ENCODE measurements at regions not wholly inside any gene's neighbourhood (a gene's known extent, or its start where the extent isn't known, plus 50 kb on each side); places are given as distances from the start of the nearest gene placed in this dataset.

DNA sequence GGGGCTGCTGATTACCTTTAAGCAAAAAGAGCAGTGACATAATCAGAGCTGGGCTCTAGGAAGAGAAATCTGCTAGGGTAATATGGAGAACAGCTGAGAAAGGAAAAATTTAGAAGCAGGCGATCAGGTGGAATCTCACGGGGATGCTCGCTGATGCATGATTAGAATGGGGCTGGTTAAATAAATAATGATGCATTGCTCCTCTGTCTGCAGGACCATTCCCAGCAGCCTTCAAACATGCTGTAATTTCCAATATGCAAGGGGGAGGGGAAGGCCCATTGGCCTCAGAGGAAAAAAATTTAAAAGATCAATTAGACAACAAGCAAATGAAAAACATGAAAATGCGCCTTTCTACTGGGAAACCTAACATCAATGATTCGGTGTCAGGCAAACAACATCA, 65.6 kb upstream of the C10orf90 start:
- CTCF ChIA-PET: no interaction called here
- dilution Hi-C loops (cut with HindIII; ENCODE audit: low sequenced_read_pairs, unreplicated experiment): no loop called here
- POLR2A ChIA-PET (ENCODE audit: unreplicated experiment): no interaction called here

More for the DNA sequence above, 65.6 kb upstream of the C10orf90 start:
- no peak for TF ChIP-seq SMC3 (IDR thresholded peaks at IDR 0.05; ENCODE audit: low read depth, low read length)
- no peak for TF ChIP-seq CEBPB (IDR thresholded peaks at IDR 0.05; ENCODE audit: low read depth, low read length)
- no peak for TF ChIP-seq BHLHE40 (IDR thresholded peaks at IDR 0.05; ENCODE audit: low read depth, low read length)
- no peak for TF ChIP-seq CHD1 (IDR thresholded peaks at IDR 0.05; ENCODE audit: low read depth, low read length)
- TF ChIP-seq ELK1 (IDR thresholded peaks at IDR 0.05; ENCODE audit: borderline replicate concordance, low read depth, low read length): no peak
- TF ChIP-seq CTCF (conservative IDR thresholded peaks at IDR 0.05; ENCODE audit: low read depth, low read length): no peak
- no peak for TF ChIP-seq MAZ (IDR thresholded peaks at IDR 0.05; ENCODE audit: borderline replicate concordance, low read depth, low read length)
- no peak for TF ChIP-seq RCOR1 (IDR thresholded peaks at IDR 0.05; ENCODE audit: insufficient replicate concordance, low read length)
- no peak for TF ChIP-seq MXI1 (IDR thresholded peaks at IDR 0.05; ENCODE audit: borderline replicate concordance, low read depth, low read length)
- no peak for TF ChIP-seq POLR2A (IDR thresholded peaks at IDR 0.05; ENCODE audit: low read depth, low read length)
- no peak for TF ChIP-seq MAFK (IDR thresholded peaks at IDR 0.05; ENCODE audit: low read depth, low read length)
- TF ChIP-seq NFE2L2 (IDR thresholded peaks at IDR 0.05; ENCODE audit: low read depth, low read length): no peak
- TF ChIP-seq RFX5 (IDR thresholded peaks at IDR 0.05; ENCODE audit: low read depth, low read length): no peak
- TF ChIP-seq FOS (IDR thresholded peaks at IDR 0.05; ENCODE audit: low read depth, low read length): no peak
- no peak for TF ChIP-seq RAD21 (IDR thresholded peaks at IDR 0.05; ENCODE audit: low read length)
- TF ChIP-seq, protein P1, sequence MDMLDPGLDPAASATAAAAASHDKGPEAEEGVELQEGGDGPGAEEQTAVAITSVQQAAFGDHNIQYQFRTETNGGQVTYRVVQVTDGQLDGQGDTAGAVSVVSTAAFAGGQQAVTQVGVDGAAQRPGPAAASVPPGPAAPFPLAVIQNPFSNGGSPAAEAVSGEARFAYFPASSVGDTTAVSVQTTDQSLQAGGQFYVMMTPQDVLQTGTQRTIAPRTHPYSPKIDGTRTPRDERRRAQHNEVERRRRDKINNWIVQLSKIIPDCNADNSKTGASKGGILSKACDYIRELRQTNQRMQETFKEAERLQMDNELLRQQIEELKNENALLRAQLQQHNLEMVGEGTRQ (IDR thresholded peaks at IDR 0.05; ENCODE audit: low read depth, low read length): no peak
- Histone ChIP-seq H4K91ac (ENCODE audit: insufficient read depth, low read depth, low read length) (no peak overlapping the region), H3K79me1 (ENCODE audit: low read depth in 1 of 2, low read length in 2 of 2) (no peaks in the 10 kb centered on the region), H3K27ac (ENCODE audit: insufficient read depth, low read length) (no peak overlapping the region), H3K56ac (ENCODE audit: extremely low read depth, insufficient read depth, low read length) (no peak overlapping the region), H2BK20ac (ENCODE audit: low read depth, low read length) (no peak overlapping the region), H2BK120ac (ENCODE audit: low read depth, low read length) (no peak overlapping the region), H2AFZ (replicated peaks; ENCODE audit: low read length, poor library complexity) (no peak overlapping the region), H3K9me3 (ENCODE audit: control insufficient read depth, insufficient read depth, low read length) (no peaks in the 10 kb centered on the region), H3K9me1 (ENCODE audit: insufficient read depth, low read length) (no peaks in the 10 kb centered on the region), H3K4me2 (ENCODE audit: low read depth, low read length) (no peak overlapping the region), H4K5ac (ENCODE audit: low read depth, low read length) (no peak overlapping the region), H2AK9ac (replicated peaks; ENCODE audit: low read depth, low read length, poor library complexity) (no peak overlapping the region), H3K14ac (replicated peaks; ENCODE audit: low read depth, low read length) (no peak overlapping the region), H4K20me1 (ENCODE audit: insufficient read depth, low read length) (no peaks in the 10 kb centered on the region), H3K4me1 (ENCODE audit: control insufficient read depth, insufficient read depth, low read length) (no peaks in the 10 kb centered on the region), H3K23ac (ENCODE audit: low read depth, low read length) (no peak overlapping the region), H4K8ac (ENCODE audit: low read depth in 2 of 2, low read length in 2 of 2) (no peak overlapping the region), H3K27me3 (ENCODE audit: control insufficient read depth, insufficient read depth, low read length) (no peaks in the 10 kb centered on the region), H2AK5ac (ENCODE audit: low read depth, low read length) (no peak overlapping the region), H3K4ac (ENCODE audit: low read depth, low read length) (no peak overlapping the region), H2BK15ac (ENCODE audit: low read depth, low read length) (no peak overlapping the region), H3K18ac (ENCODE audit: low read depth, low read length) (no peak overlapping the region), H3K4me3 (ENCODE audit: insufficient read depth, low read depth, low read length) (no peak overlapping the region), H3K9ac (ENCODE audit: low read depth, low read length) (no peak overlapping the region), H2BK5ac (ENCODE audit: low read depth, low read length, poor library complexity, severe bottlenecking) (no peak overlapping the region), H3K36me3 (ENCODE audit: control insufficient read depth, insufficient read depth, low read length) (no peaks in the 10 kb centered on the region)
- in situ Hi-C loops (cut with MboI; ENCODE audit: low sequenced_read_pairs): loop anchor here (25.0 kb wide), 1 partner anchor 799 kb away; no protein-coding TSS in a partner anchor
- DNase-seq (no peak), ATAC-seq (ENCODE audit: low read depth) (no peak)
- no CpG with 5 or more reads among the region's 5 CpGs for WGBS, 2 experiments (ENCODE audit: extremely low coverage in 2 of 2, insufficient read length in 1 of 2)
- intact Hi-C loops (cut with micrococcal nuclease): no loop called here
- no TSS peak for BruUV-seq (replicated peaks)

All from IMR-90 (cell line).